H9 (cell line): ENCODE measurements at regions not wholly inside any gene's neighbourhood (a gene's known extent, or its start where the extent isn't known, plus 50 kb on each side); places are given as distances from the start of the nearest gene placed in this dataset.

Experiments used
- DNase-seq: peaks from one replicate; pipeline ENCODE4 v3.0.0-alpha.2; 2017
- H2AFZ ChIP-seq: one replicate; pipeline ENCODE4 v1.6.1; 2013; ENCODE audit warnings: mild to moderate bottlenecking, low read length, control low read depth, moderate library complexity
- H2AK5ac ChIP-seq: 2 replicates; pipeline ENCODE4 v1.6.1; 2013; ENCODE audit warnings: low read length, control low read depth, mixed read lengths; ENCODE audit not compliant: insufficient read length
- H2BK120ac ChIP-seq: one replicate; pipeline ENCODE4 v1.6.1; 2013; ENCODE audit warnings: low read depth, mild to moderate bottlenecking, low read length, control low read depth, inconsistent platforms; ENCODE audit not compliant: poor library complexity, severe bottlenecking
- H2BK12ac ChIP-seq: 2 replicates; pipeline ENCODE4 v1.6.1; 2013; ENCODE audit warnings: low read length, control low read depth, mixed read lengths, low read depth; ENCODE audit not compliant: insufficient read length
- H2BK15ac ChIP-seq: 2 replicates; pipeline ENCODE4 v1.6.1; 2013; ENCODE audit warnings: low read depth, low read length, control low read depth
- H2BK20ac ChIP-seq: one replicate; pipeline ENCODE4 v1.6.1; 2013; ENCODE audit warnings: low read depth, mild to moderate bottlenecking, low read length, control low read depth, inconsistent platforms; ENCODE audit not compliant: poor library complexity, severe bottlenecking
- H2BK5ac ChIP-seq: 2 replicates; pipeline ENCODE4 v1.6.1; 2013; ENCODE audit warnings: low read length, control low read depth, mixed read lengths; ENCODE audit not compliant: insufficient read length
- H3K14ac ChIP-seq: 2 replicates; pipeline ENCODE4 v1.6.1; 2013; ENCODE audit warnings: low read length, control low read depth; ENCODE audit not compliant: insufficient read depth
- H3K18ac ChIP-seq: 2 replicates; pipeline ENCODE4 v1.6.1; 2013; ENCODE audit warnings: low read depth, mild to moderate bottlenecking, mixed read lengths, low read length, control low read depth; ENCODE audit not compliant: insufficient read length
- H3K23ac ChIP-seq: 2 replicates; pipeline ENCODE4 v1.6.1; 2013; ENCODE audit warnings: low read length, control low read depth, mixed read lengths, low read depth; ENCODE audit not compliant: insufficient read length
- H3K23me2 ChIP-seq: 2 replicates; pipeline ENCODE4 v1.6.1; 2013; ENCODE audit warnings: low read depth, mild to moderate bottlenecking, mixed read lengths, low read length, control low read depth; ENCODE audit not compliant: insufficient read length, poor library complexity, severe bottlenecking
- H3K27ac ChIP-seq: 2 replicates; pipeline ENCODE4 v1.5.1; 2013; ENCODE audit warnings: low read length, control low read depth, mixed read lengths, low read depth; ENCODE audit not compliant: insufficient read length
- H3K27me3 ChIP-seq: 2 replicates; pipeline ENCODE4 v1.6.1; 2013; ENCODE audit warnings: low read length, control low read depth, inconsistent platforms; ENCODE audit not compliant: insufficient read depth
- H3K4ac ChIP-seq: 2 replicates; pipeline ENCODE4 v1.6.1; 2013; ENCODE audit warnings: low read depth, mild to moderate bottlenecking, control low read depth, inconsistent platforms, low read length, moderate library complexity
- H3K4me1 ChIP-seq: 2 replicates; pipeline ENCODE4 v1.6.1; 2013; ENCODE audit warnings: low read length, control low read depth, inconsistent platforms; ENCODE audit not compliant: insufficient read depth
- H3K4me2 ChIP-seq: 2 replicates; pipeline ENCODE4 v1.6.1; 2013; ENCODE audit warnings: low read length, control low read depth, mixed read lengths; ENCODE audit not compliant: insufficient read length, insufficient read depth
- H3K56ac ChIP-seq: 2 replicates; pipeline ENCODE4 v1.6.1; 2013; ENCODE audit warnings: low read depth, mild to moderate bottlenecking, mixed read lengths, low read length, control low read depth; ENCODE audit not compliant: insufficient read length
- H3K79me1 ChIP-seq: 2 replicates; pipeline ENCODE4 v1.6.1; 2013; ENCODE audit warnings: low read depth, mild to moderate bottlenecking, moderate library complexity, low read length, control low read depth, inconsistent platforms; ENCODE audit not compliant: insufficient read depth, poor library complexity, severe bottlenecking
- H3K79me2 ChIP-seq: 2 replicates; pipeline ENCODE4 v1.6.1; 2013; ENCODE audit warnings: low read length, control low read depth, inconsistent platforms; ENCODE audit not compliant: insufficient read depth
- H3K9ac ChIP-seq: 2 replicates; pipeline ENCODE4 v1.6.1; 2013; ENCODE audit warnings: low read length, control low read depth, mixed read lengths; ENCODE audit not compliant: insufficient read length; ENCODE audit errors: extremely low read depth
- H3K9me3 ChIP-seq: one replicate; pipeline ENCODE4 v1.6.1; 2013; ENCODE audit warnings: low read depth, low read length, inconsistent platforms; ENCODE audit not compliant: control insufficient read depth
- H3T11ph ChIP-seq: one replicate; pipeline ENCODE4 v1.6.1; 2013; ENCODE audit warnings: mild to moderate bottlenecking, low read length, control low read depth, inconsistent platforms
- H4K20me1 ChIP-seq: one replicate; pipeline ENCODE4 v1.6.1; 2013; ENCODE audit not compliant: control insufficient read depth, insufficient read length, insufficient read depth
- H4K5ac ChIP-seq: 2 replicates; pipeline ENCODE4 v1.6.1; 2013; ENCODE audit warnings: low read depth, mild to moderate bottlenecking, mixed read lengths, low read length, control low read depth; ENCODE audit not compliant: insufficient read length
- H4K8ac ChIP-seq: replicated peaks from 2 replicates; pipeline ENCODE4 v1.6.1; 2013; ENCODE audit warnings: low read length, control low read depth, mixed read lengths, low read depth; ENCODE audit not compliant: insufficient read length
- H4K91ac ChIP-seq: 2 replicates; pipeline ENCODE4 v1.6.1; 2013; ENCODE audit warnings: low read depth, mild to moderate bottlenecking, moderate library complexity, mixed read lengths, low read length, control low read depth; ENCODE audit not compliant: insufficient read length
- H3K27ac Mint-ChIP-seq, 3 experiments: 2 replicates in 2 of 3; 3 replicates in 1 of 3; pipeline ENCODE4 v1.8.0; 2020 to 2021; ENCODE audit warnings: mixed read lengths in 3 of 3, mild to moderate bottlenecking in 1 of 3, moderate library complexity in 1 of 3
- H3K27me3 Mint-ChIP-seq: 2 replicates; pipeline ENCODE4 v1.8.0; 2021; ENCODE audit warnings: low read depth, mild to moderate bottlenecking, moderate library complexity, mixed read lengths
- H3K36me3 Mint-ChIP-seq, 3 experiments: 2 replicates in 2 of 3; 3 replicates in 1 of 3; pipeline ENCODE4 v1.8.0; 2020 to 2021; ENCODE audit warnings: low read depth in 3 of 3, mixed read lengths in 3 of 3; ENCODE audit not compliant: insufficient read depth in 1 of 3
- H3K4me1 Mint-ChIP-seq, 2 experiments: 2 replicates each; pipeline ENCODE4 v1.8.0; 2020; ENCODE audit warnings: mixed read lengths in 2 of 2
- H3K4me3 Mint-ChIP-seq, 2 experiments: 2 replicates in 1 of 2; 3 replicates in 1 of 2; pipeline ENCODE4 v1.8.0; 2020 to 2021; ENCODE audit warnings: mild to moderate bottlenecking in 2 of 2, mixed read lengths in 2 of 2, moderate library complexity in 1 of 2
- H3K9me3 Mint-ChIP-seq, 2 experiments: 2 replicates in 1 of 2; 3 replicates in 1 of 2; pipeline ENCODE4 v1.8.0; 2020; ENCODE audit warnings: mild to moderate bottlenecking in 2 of 2, mixed read lengths in 2 of 2, moderate library complexity in 1 of 2
- WGBS: extraction: QIAGEN DNeasy Blood & Tissue Kit; methylation state at CpG from one replicate; pipeline ENCODE4 v1.1.7; 2013; ENCODE audit warnings: missing lambda C conversion rate, low lambda C conversion rate, mixed read lengths; ENCODE audit not compliant: insufficient read length; ENCODE audit errors: extremely low coverage; 5-methylcytosine and 5-hydroxymethylcytosine counted together
- TF ChIP-seq, protein P1 (sequence below): fragments of 200-600 bp; sonication (generic); conservative IDR thresholded peaks from 3 replicates; pipeline ENCODE4 v1.8.0; 2021; ENCODE audit warnings: antibody characterized with exemption, mild to moderate bottlenecking

GRCh38 chr5:155514105-155514563 is 500.6 kb downstream of the KIF4B start:
- H3T11ph ChIP-seq: no peak overlapping the region
- no peak overlapping the region for H3K23ac ChIP-seq
- H3K27me3 Mint-ChIP-seq: no peaks in the 10 kb centered on the region
- no peaks in the 10 kb centered on the region for H3K79me2 ChIP-seq
- no peak overlapping the region for H4K8ac ChIP-seq
- H3K56ac ChIP-seq: no peak overlapping the region
- no peak overlapping the region for H3K14ac ChIP-seq
- no peaks in the 10 kb centered on the region for H3K27me3 ChIP-seq
- TF ChIP-seq, protein P1, sequence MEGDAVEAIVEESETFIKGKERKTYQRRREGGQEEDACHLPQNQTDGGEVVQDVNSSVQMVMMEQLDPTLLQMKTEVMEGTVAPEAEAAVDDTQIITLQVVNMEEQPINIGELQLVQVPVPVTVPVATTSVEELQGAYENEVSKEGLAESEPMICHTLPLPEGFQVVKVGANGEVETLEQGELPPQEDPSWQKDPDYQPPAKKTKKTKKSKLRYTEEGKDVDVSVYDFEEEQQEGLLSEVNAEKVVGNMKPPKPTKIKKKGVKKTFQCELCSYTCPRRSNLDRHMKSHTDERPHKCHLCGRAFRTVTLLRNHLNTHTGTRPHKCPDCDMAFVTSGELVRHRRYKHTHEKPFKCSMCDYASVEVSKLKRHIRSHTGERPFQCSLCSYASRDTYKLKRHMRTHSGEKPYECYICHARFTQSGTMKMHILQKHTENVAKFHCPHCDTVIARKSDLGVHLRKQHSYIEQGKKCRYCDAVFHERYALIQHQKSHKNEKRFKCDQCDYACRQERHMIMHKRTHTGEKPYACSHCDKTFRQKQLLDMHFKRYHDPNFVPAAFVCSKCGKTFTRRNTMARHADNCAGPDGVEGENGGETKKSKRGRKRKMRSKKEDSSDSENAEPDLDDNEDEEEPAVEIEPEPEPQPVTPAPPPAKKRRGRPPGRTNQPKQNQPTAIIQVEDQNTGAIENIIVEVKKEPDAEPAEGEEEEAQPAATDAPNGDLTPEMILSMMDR: no peak
- no peak overlapping the region for H3K4me2 ChIP-seq
- H2BK12ac ChIP-seq: no peak overlapping the region
- H3K23me2 ChIP-seq: no peaks in the 10 kb centered on the region
- no peak overlapping the region for H4K91ac ChIP-seq
- peaks cover 0 to 1% (median 0%) of the 10 kb centered on the region in 3 experiments; a peak in 1 of 7 replicates for H3K36me3 Mint-ChIP-seq
- H4K20me1 ChIP-seq: no peaks in the 10 kb centered on the region
- no peaks in the 10 kb centered on the region; a peak in 1 of 5 replicates for H3K9me3 Mint-ChIP-seq
- H2AK5ac ChIP-seq: no peak overlapping the region
- no peak overlapping the region for H2BK5ac ChIP-seq
- H3K79me1 ChIP-seq: no peaks in the 10 kb centered on the region
- no peak overlapping the region for H3K27ac ChIP-seq
- no peaks in the 10 kb centered on the region for H3K9me3 ChIP-seq
- no peak overlapping the region for H2AFZ ChIP-seq
- DNase-seq: no peak
- no CpG with 5 or more reads among the region's 2 CpGs for WGBS
- H3K9ac ChIP-seq: no peak overlapping the region
- H2BK20ac ChIP-seq: no peak overlapping the region
- no peak overlapping the region for H3K18ac ChIP-seq
- H2BK120ac ChIP-seq: no peak overlapping the region
- peaks cover 9% of the 10 kb centered on the region; the same call in 1 of the 2 replicates for H3K4me1 ChIP-seq
- H3K4ac ChIP-seq: no peak overlapping the region
- peak overlapping the region; percentile 13 to 53 (median 32); a peak in 4 of 7 replicates for H3K27ac Mint-ChIP-seq
- H3K4me1 Mint-ChIP-seq: peaks cover 30 to 32% of the 10 kb centered on the region in 2 experiments
- H2BK15ac ChIP-seq: no peak overlapping the region
- H4K5ac ChIP-seq: no peak overlapping the region
- H3K4me3 Mint-ChIP-seq: no peak overlapping the region
